GM18907 (cell line): ENCODE measurements at regions not wholly inside any gene's neighbourhood (a gene's known extent, or its start where the extent isn't known, plus 50 kb on each side); places are given as distances from the start of the nearest gene placed in this dataset.
"Not testable (repeated sequence)": the region's sequence is repeated elsewhere in the genome, so short reads cannot be mapped to it uniquely, and the experiment has no call there.

ENCODE experiments used
- ATAC-seq: cut with Tn5 transposase; IDR thresholded peaks from one replicate; pipeline ENCODE4 v1.9.1; 2021; ENCODE audit warnings: mild to moderate bottlenecking, moderate library complexity; ENCODE audit not compliant: unreplicated experiment

GRCh38 chr9:108803428-108804065, 52.2 kb downstream of the ACTL7B start:
- no peak for ATAC-seq

GRCh38 chr9:108802967-108803366, 52.8 kb downstream of the ACTL7B start:
- ATAC-seq = no peak

DNA sequence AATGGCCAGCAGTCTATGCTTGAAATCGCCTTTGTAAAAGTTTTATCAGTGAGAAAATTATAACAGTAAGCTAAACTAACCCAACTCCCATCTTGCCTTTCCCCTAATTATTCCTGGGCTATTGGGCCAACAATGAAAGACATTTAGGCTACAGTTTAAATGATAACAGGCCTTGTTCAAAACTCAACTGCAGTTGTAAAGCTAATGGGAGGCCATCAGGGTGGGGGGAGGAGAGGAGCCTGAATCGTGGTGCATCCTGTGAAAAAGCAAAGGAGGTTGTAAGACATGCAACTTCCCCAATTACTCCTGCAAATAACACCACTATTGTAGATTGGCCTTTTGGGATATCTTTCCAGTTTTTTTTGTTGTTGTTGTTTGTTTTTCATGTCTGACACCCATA, 53.8 kb downstream of the ACTL7B start:
- ATAC-seq = no peak

- ATAC-seq = no peak
These were observed 55.1 kb downstream of the ACTL7B start for GRCh38 chr9:108800632-108801099.

DNA sequence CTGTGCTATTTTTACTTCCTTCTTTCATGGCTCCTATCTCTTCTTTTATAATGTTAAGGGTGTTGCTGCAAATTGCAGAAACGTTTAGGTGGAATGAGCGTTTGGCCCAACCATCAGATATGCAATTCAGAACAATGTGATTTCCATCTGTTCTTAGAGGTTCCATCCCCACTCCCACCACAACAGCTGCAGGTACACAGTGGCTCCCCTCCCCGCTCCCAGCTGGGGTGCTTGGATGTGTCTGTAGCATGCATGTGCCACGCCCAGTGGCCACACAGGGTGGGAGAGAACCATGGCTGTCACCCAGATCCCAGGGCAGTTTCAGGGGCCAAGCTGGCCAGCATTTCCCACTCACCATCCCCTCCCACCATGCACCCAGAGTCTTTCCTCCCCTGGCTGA, 62.2 kb downstream of the ACTL7B start:
- ATAC-seq = no peak

- no peak for ATAC-seq
These were observed 66.0 kb downstream of the ACTL7B start for GRCh38 chr9:108789742-108790141.

- no peak for ATAC-seq
These were observed 68.1 kb downstream of the ACTL7B start for GRCh38 chr9:108787690-108788048.

- no peak for ATAC-seq
These were observed 68.7 kb downstream of the ACTL7B start for GRCh38 chr9:108786901-108787689.

DNA sequence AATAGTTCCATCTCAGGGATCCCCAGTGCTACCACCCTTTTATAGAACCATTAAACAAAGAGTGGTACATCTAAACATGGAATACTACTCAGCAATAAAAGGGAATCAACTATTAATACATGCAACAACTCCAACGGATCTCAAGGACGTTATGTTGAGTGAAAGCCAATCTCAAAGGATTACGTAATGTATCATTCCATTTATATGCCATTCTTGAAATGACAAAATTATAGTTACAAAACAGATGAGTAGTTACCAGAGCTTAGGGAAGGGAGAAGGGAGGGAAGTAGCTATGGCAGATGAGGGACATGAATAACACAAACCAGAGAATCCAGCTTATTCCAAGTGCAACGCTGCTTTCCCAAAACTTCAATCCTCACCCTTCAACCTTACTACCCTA, 69.5 kb downstream of the ACTL7B start:
- ATAC-seq = no peak

DNA sequence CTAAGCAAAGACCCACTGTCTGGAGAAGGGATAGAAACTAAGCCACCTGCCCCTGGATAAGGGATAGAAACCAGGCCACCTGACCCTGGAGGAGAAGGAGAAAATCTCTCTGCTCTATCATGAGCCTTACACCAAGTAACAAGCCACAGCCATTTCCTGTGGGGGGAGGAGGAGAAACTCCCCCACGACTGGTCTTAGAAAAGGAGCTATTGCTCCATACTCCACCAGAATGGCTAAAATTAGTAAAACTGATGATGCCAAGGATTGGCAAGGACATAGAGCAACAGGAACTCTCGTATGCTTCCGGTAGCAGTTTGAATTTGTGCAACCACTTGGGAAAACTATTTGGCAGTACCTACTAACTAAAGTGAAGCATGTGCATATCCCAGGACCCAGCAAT, 70.8 kb downstream of the ACTL7B start:
- no peak for ATAC-seq

DNA sequence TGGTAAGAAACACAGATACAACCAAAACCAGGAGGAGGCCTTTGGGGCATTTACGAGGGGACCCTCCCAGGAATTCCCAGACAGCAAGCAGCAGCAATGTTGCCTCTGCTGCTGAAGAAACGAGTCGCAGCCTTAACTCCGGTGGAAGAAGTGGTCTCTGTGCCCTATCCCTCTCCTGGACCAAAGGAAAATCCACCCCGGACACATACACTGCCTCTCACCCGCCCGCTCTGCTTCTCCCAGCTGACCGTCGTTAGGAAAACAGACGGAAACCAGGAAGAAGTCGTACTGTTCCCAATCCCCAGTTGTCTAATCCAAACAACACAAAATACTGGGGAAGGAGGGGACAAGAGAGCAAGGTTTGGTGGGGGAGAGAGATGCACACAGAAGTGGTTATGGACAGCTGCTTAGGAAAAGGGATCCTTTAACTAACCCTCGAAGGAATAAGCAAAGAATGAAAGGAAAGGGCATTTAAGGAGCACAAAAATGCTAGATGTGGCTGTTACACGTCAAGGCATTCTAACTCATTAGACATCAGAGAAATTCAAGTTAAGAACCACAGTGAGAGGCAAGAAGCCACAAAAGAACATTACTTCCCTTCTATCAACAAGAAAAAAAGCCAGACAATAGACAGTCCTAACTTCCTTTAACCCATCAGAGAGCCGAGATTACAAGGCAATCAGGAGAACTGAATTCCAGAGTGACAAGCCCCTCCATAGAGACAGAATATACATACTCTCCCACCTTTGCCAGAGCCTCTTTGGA, 71.9 kb downstream of the ACTL7B start:
- no peak for ATAC-seq

DNA sequence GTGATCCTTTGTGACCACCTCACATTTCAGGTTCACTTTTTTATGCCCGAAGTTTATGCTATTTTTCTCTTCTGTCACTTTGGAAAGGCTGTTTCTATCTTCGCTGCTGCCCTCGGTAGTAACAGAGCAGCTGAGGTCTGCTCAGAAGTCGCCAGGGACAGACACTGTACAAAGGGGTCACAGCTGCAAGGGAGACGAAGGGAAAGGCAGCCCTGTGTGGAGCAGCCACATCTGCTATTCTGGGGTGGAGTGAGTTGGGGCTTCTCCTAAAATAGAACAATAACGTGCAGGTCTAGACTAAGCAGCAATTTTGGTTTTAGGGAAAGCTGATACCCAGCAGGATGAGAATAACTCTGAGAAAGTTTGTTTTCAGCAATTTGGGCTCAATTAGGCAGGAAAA, 72.5 kb downstream of the ACTL7B start:
- no peak for ATAC-seq

- ATAC-seq = no peak
These were observed 74.6 kb downstream of the ACTL7B start for GRCh38 chr9:108780942-108781734.

GRCh38 chr9:108779551-108780325, 76.0 kb downstream of the ACTL7B start:
- ATAC-seq = no peak

DNA sequence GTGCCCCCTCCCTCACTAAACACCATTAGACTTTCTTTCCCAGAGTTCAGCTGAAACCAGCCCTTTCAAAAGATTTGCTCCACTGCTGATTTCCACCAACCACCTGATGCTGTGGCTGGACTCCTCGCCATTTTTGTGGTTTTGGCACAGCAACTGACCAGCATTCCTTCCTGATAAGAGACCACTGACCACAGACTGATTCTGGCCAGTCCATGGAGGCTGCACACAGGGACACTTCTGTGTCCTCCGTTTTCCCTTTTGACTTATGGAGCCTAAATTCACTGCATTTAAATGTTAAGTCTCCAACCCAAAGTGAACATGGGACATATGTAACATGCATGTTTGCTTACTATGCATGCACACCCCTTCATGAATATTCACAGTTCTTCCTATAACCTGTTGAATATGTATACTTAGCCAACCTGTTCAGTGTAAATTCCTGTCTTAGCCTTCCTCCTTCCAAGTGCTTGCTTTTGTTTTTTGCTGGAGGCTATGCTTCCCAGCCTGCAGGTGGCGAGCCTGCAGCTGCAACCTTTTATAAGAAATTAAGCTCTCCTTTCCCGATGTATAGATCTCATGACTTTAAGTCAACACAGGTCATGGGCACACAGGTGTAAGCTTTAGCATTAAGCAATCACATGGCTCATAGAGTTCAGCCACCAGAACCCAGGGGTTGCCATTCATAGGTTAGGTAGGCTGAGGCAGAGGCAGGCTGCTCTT, 78.7 kb downstream of the ACTL7B start:
- ATAC-seq = no peak

GRCh38 chr9:108775901-108776306, 79.9 kb downstream of the ACTL7B start:
- ATAC-seq = no peak

GRCh38 chr9:108774088-108774487, 81.7 kb downstream of the ACTL7B start:
- not testable (repeated sequence) for ATAC-seq

GRCh38 chr9:108772301-108772894, 83.4 kb downstream of the ACTL7B start:
- no peak for ATAC-seq

DNA sequence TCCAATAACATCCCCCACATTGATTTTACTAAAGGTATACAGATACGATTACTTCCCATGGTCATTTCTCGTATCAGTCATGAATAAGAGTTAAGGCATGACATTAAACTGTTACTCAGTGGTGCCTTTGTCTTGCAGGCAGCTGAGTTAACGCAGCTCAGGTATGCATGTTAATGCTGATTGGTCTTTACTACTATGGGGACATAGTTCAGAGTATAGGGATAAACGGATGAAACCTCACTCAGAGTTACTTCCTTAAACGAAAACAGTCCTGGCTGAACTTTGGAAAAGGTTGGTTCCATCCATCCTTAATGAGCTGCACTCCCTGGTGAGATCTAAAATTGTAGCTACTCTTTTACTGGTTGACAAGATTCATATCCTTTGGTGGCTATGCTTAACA, 87.0 kb downstream of the ACTL7B start:
- ATAC-seq = no peak
